ENCODE measurements at regions not wholly inside any gene's neighbourhood (a gene's known extent, or its start where the extent isn't known, plus 50 kb on each side); places are given as distances from the start of the nearest gene placed in this dataset.

- no peak for DNase-seq (ENCODE audit: low read depth)
Observed at GRCh38 chr10:91335147-91335546, 75.0 kb upstream of the HECTD2 start.

- no peak for DNase-seq (ENCODE audit: low read depth)
Observed at GRCh38 chr10:91339729-91340128, 70.4 kb upstream of the HECTD2 start.

- no peak for DNase-seq (ENCODE audit: low read depth)
Observed at GRCh38 chr10:91340613-91341362, 69.4 kb upstream of the HECTD2 start.

- DNase-seq (ENCODE audit: low read depth) = no peak
Observed at GRCh38 chr10:91341686-91342085, 68.5 kb upstream of the HECTD2 start.

GRCh38 chr10:91343010-91343409 is 67.1 kb upstream of the HECTD2 start:
- DNase-seq (ENCODE audit: low read depth) = no peak

GRCh38 chr10:91344117-91344856 is 65.9 kb upstream of the HECTD2 start:
- no peak for DNase-seq (ENCODE audit: low read depth)

- no peak for DNase-seq (ENCODE audit: low read depth)
Observed at GRCh38 chr10:91345716-91346115, 64.4 kb upstream of the HECTD2 start.

- no peak for DNase-seq (ENCODE audit: low read depth)
Observed at GRCh38 chr10:91347529-91347928, 62.6 kb upstream of the HECTD2 start.

GRCh38 chr10:91349381-91349780 is 60.8 kb upstream of the HECTD2 start:
- peak; percentile 77 for DNase-seq (ENCODE audit: low read depth)

- no peak for DNase-seq (ENCODE audit: low read depth)
Observed at GRCh38 chr10:91350651-91351081, 59.5 kb upstream of the HECTD2 start.

- no peak for DNase-seq (ENCODE audit: low read depth)
Observed at GRCh38 chr10:91352760-91353159, 57.4 kb upstream of the HECTD2 start.

GRCh38 chr10:91354166-91355075 is 55.7 kb upstream of the HECTD2 start:
- no peak for DNase-seq (ENCODE audit: low read depth)

- DNase-seq (ENCODE audit: low read depth) = no peak
Observed at GRCh38 chr10:91355998-91356397, 54.1 kb upstream of the HECTD2 start.

GRCh38 chr10:91357497-91357896 is 52.6 kb upstream of the HECTD2 start:
- DNase-seq (ENCODE audit: low read depth) = no peak
